Epithelial cell of esophagus (primary cell): ENCODE measurements at regions not wholly inside any gene's neighbourhood (a gene's known extent, or its start where the extent isn't known, plus 50 kb on each side); places are given as distances from the start of the nearest gene placed in this dataset.

Experiments used
- DNase-seq: peaks from one replicate; pipeline ENCODE4 v3.0.0; 2010; ENCODE audit warnings: low read depth
- H3K4me3 ChIP-seq: 2 replicates; pipeline ENCODE4 v1.5.1; 2011; ENCODE audit warnings: mild to moderate bottlenecking, low read length, control low read depth
- CTCF ChIP-seq: IDR thresholded peaks from 2 replicates; pipeline ENCODE4 v1.5.1; 2011; ENCODE audit warnings: low read depth, mild to moderate bottlenecking, low read length, control low read depth, inconsistent platforms; ENCODE audit not compliant: insufficient read depth; ENCODE audit errors: missing control alignments

- DNase-seq = no peak
- no peak for TF ChIP-seq CTCF
- H3K4me3 ChIP-seq = no peak overlapping the region
Observed at GRCh38 chr14:97217111-97217885, 420.1 kb downstream of the VRK1 start.

GRCh38 chr14:97218274-97218673 is 421.1 kb downstream of the VRK1 start:
- no peak for TF ChIP-seq CTCF
- no peak for DNase-seq
- peak overlapping the region; percentile 25 for H3K4me3 ChIP-seq

GRCh38 chr14:97218691-97219430 is 421.7 kb downstream of the VRK1 start:
- peak overlapping the region; percentile 25 for H3K4me3 ChIP-seq
- DNase-seq = peak; percentile 4
- TF ChIP-seq CTCF = no peak

GRCh38 chr14:97219431-97220017 is 422.3 kb downstream of the VRK1 start:
- H3K4me3 ChIP-seq = no peak overlapping the region
- no peak for TF ChIP-seq CTCF
- no peak for DNase-seq

GRCh38 chr14:97221572-97222285 is 424.5 kb downstream of the VRK1 start:
- no peak for TF ChIP-seq CTCF
- no peak for DNase-seq
- no peak overlapping the region for H3K4me3 ChIP-seq

GRCh38 chr14:97224016-97224415 is 426.8 kb downstream of the VRK1 start:
- no peak for DNase-seq
- TF ChIP-seq CTCF = no peak
- H3K4me3 ChIP-seq = no peak overlapping the region
